HG03469 (cell line): ENCODE measurements at regions not wholly inside any gene's neighbourhood (a gene's known extent, or its start where the extent isn't known, plus 50 kb on each side); places are given as distances from the start of the nearest gene placed in this dataset.
"Not testable (repeated sequence)": the region's sequence is repeated elsewhere in the genome, so short reads cannot be mapped to it uniquely, and the experiment has no call there.

ENCODE experiments used
- ATAC-seq: cut with Tn5 transposase; IDR thresholded peaks from one replicate; pipeline ENCODE4 v1.9.1; 2021; ENCODE audit warnings: mild to moderate bottlenecking, moderate library complexity, moderate number of reproducible peaks; ENCODE audit not compliant: unreplicated experiment

GRCh38 chr14:105675433-105675832 lies 149.1 kb downstream of the TMEM121 start:
- ATAC-seq = not testable (repeated sequence)

GRCh38 chr14:105675905-105676670 lies 149.7 kb downstream of the TMEM121 start:
- ATAC-seq = not testable (repeated sequence)

- ATAC-seq = not testable (repeated sequence)
These were observed 151.7 kb downstream of the TMEM121 start for GRCh38 chr14:105678057-105678456.

GRCh38 chr14:105678996-105679958 lies 152.9 kb downstream of the TMEM121 start:
- not testable (repeated sequence) for ATAC-seq

GRCh38 chr14:105679959-105680735 lies 153.8 kb downstream of the TMEM121 start:
- ATAC-seq = peak; percentile 22

GRCh38 chr14:105680736-105681098 lies 154.3 kb downstream of the TMEM121 start:
- ATAC-seq = peak; percentile 20

GRCh38 chr14:105681606-105682185 lies 155.3 kb downstream of the TMEM121 start:
- not testable (repeated sequence) for ATAC-seq

- ATAC-seq = not testable (repeated sequence)
These were observed 156.1 kb downstream of the TMEM121 start for GRCh38 chr14:105682442-105682841.

- no peak for ATAC-seq
These were observed 156.7 kb downstream of the TMEM121 start for GRCh38 chr14:105682956-105683570.

- not testable (repeated sequence) for ATAC-seq
These were observed 157.7 kb downstream of the TMEM121 start for GRCh38 chr14:105684056-105684455.

GRCh38 chr14:105684597-105684996 lies 158.2 kb downstream of the TMEM121 start:
- not testable (repeated sequence) for ATAC-seq

GRCh38 chr14:105685003-105685402 lies 158.6 kb downstream of the TMEM121 start:
- ATAC-seq = no peak

- not testable (repeated sequence) for ATAC-seq
These were observed 159.2 kb downstream of the TMEM121 start for GRCh38 chr14:105685605-105686004.

GRCh38 chr14:105686050-105686449 lies 159.7 kb downstream of the TMEM121 start:
- ATAC-seq = not testable (repeated sequence)

GRCh38 chr14:105686462-105687170 lies 160.2 kb downstream of the TMEM121 start:
- ATAC-seq = not testable (repeated sequence)

- ATAC-seq = not testable (repeated sequence)
These were observed 161.0 kb downstream of the TMEM121 start for GRCh38 chr14:105687171-105688022.

GRCh38 chr14:105688023-105688351 lies 161.6 kb downstream of the TMEM121 start:
- ATAC-seq = not testable (repeated sequence)

- not testable (repeated sequence) for ATAC-seq
These were observed 162.4 kb downstream of the TMEM121 start for GRCh38 chr14:105688664-105689221.
